ENCODE measurements at regions not wholly inside any gene's neighbourhood (a gene's known extent, or its start where the extent isn't known, plus 50 kb on each side); places are given as distances from the start of the nearest gene placed in this dataset.
"Not testable (repeated sequence)": the region's sequence is repeated elsewhere in the genome, so short reads cannot be mapped to it uniquely, and the experiment has no call there.

GRCh38 chr11:116352881-116353280 is 419.9 kb downstream of the BUD13 start:
- 81% methylated on average over 4 of the region's 4 CpGs for WGBS
- H3K9me3 ChIP-seq (ENCODE audit: control insufficient read depth, low read length) = no peaks in the 10 kb centered on the region
- ATAC-seq = no peak

GRCh38 chr11:116348226-116348625 is 424.6 kb downstream of the BUD13 start:
- peak in 1 of 3 donors; percentile 44 for DNase-seq
- ATAC-seq = peak; percentile 45 to 66
- WGBS = 26% methylated on average over 1 of the region's 1 CpG

More at GRCh38 chr11:116352881-116353280, 419.9 kb downstream of the BUD13 start:
- intact Hi-C loops (cut with DNase I) = no loop called here
- no peaks in the 10 kb centered on the region for H3K27me3 ChIP-seq (ENCODE audit: control insufficient read depth, insufficient read depth)
- no peak overlapping the region for H3K4me3 ChIP-seq (ENCODE audit: low read length)
- DNase-seq = no peak
- no peaks in the 10 kb centered on the region for H3K4me1 ChIP-seq (ENCODE audit: control insufficient read depth, insufficient read depth, low read length)
- no peak overlapping the region for H3K27ac ChIP-seq (ENCODE audit: low read length)

GRCh38 chr11:116345575-116345974 is 427.2 kb downstream of the BUD13 start:
- Histone ChIP-seq H3K4me1 (ENCODE audit: control insufficient read depth, insufficient read depth, low read length) (no peaks in the 10 kb centered on the region), H3K9me3 (ENCODE audit: control insufficient read depth, low read length) (no peaks in the 10 kb centered on the region), H3K27me3 (ENCODE audit: control insufficient read depth, insufficient read depth) (no peaks in the 10 kb centered on the region), H3K27ac (ENCODE audit: low read length) (no peak overlapping the region), H3K4me3 (ENCODE audit: low read length) (no peak overlapping the region)
- intact Hi-C loops (cut with DNase I) = no loop called here
- no peak for DNase-seq
- 61% methylated on average over 2 of the region's 2 CpGs for WGBS
- ATAC-seq = no peak

More at GRCh38 chr11:116348226-116348625, 424.6 kb downstream of the BUD13 start:
- no peak overlapping the region for H3K4me3 ChIP-seq (ENCODE audit: low read length)
- H3K9me3 ChIP-seq (ENCODE audit: control insufficient read depth, low read length) = no peaks in the 10 kb centered on the region
- H3K4me1 ChIP-seq (ENCODE audit: control insufficient read depth, insufficient read depth, low read length) = no peaks in the 10 kb centered on the region
- H3K27ac ChIP-seq (ENCODE audit: low read length) = no peak overlapping the region
- intact Hi-C loops (cut with DNase I) = no loop called here
- H3K27me3 ChIP-seq (ENCODE audit: control insufficient read depth, insufficient read depth) = no peaks in the 10 kb centered on the region

GRCh38 chr11:116344601-116345000 is 428.2 kb downstream of the BUD13 start:
- DNase-seq (no peak), ATAC-seq (no peak)
- no peaks in the 10 kb centered on the region for H3K27me3 ChIP-seq (ENCODE audit: control insufficient read depth, insufficient read depth)
- WGBS = 71% methylated on average over 5 of the region's 5 CpGs
- no peak overlapping the region for H3K27ac ChIP-seq (ENCODE audit: low read length)
- H3K4me3 ChIP-seq (ENCODE audit: low read length) = no peak overlapping the region
- H3K9me3 ChIP-seq (ENCODE audit: control insufficient read depth, low read length) = no peaks in the 10 kb centered on the region
- intact Hi-C loops (cut with DNase I) = no loop called here
- no peaks in the 10 kb centered on the region for H3K4me1 ChIP-seq (ENCODE audit: control insufficient read depth, insufficient read depth, low read length)

GRCh38 chr11:116343270-116343669 is 429.5 kb downstream of the BUD13 start:
- DNase-seq (no peak), ATAC-seq (no peak)
- no peaks in the 10 kb centered on the region for H3K27me3 ChIP-seq (ENCODE audit: control insufficient read depth, insufficient read depth)
- intact Hi-C loops (cut with DNase I) = no loop called here
- H3K4me1 ChIP-seq (ENCODE audit: control insufficient read depth, insufficient read depth, low read length) = no peaks in the 10 kb centered on the region
- 51% methylated on average over 3 of the region's 3 CpGs for WGBS
- H3K27ac ChIP-seq (ENCODE audit: low read length) = no peak overlapping the region
- no peaks in the 10 kb centered on the region for H3K9me3 ChIP-seq (ENCODE audit: control insufficient read depth, low read length)
- H3K4me3 ChIP-seq (ENCODE audit: low read length) = no peak overlapping the region

- Histone ChIP-seq H3K4me1 (ENCODE audit: control insufficient read depth, insufficient read depth, low read length) (no peaks in the 10 kb centered on the region), H3K4me3 (ENCODE audit: low read length) (no peak overlapping the region), H3K9me3 (ENCODE audit: control insufficient read depth, low read length) (no peaks in the 10 kb centered on the region), H3K27me3 (ENCODE audit: control insufficient read depth, insufficient read depth) (no peaks in the 10 kb centered on the region), H3K27ac (ENCODE audit: low read length) (no peak overlapping the region)
- WGBS = 87% methylated on average over 7 of the region's 7 CpGs
- no peak for DNase-seq
- no peak for ATAC-seq
- intact Hi-C loops (cut with DNase I) = no loop called here
Measured at GRCh38 chr11:116342148-116342547, 430.6 kb downstream of the BUD13 start.

GRCh38 chr11:116339306-116340098 is 433.3 kb downstream of the BUD13 start:
- WGBS = 70% methylated on average over 9 of the region's 9 CpGs
- no peak overlapping the region for H3K4me3 ChIP-seq (ENCODE audit: low read length)
- intact Hi-C loops (cut with DNase I) = no loop called here

GRCh38 chr11:116338500-116338899 is 434.3 kb downstream of the BUD13 start:
- DNase-seq; H3K4me1 ChIP-seq (ENCODE audit: control insufficient read depth, insufficient read depth, low read length); H3K4me3 ChIP-seq (ENCODE audit: low read length); intact Hi-C loops (cut with DNase I); H3K9me3 ChIP-seq (ENCODE audit: control insufficient read depth, low read length); ATAC-seq; H3K27me3 ChIP-seq (ENCODE audit: control insufficient read depth, insufficient read depth); H3K27ac ChIP-seq (ENCODE audit: low read length): not testable (repeated sequence)
- WGBS = 97% methylated on average over 4 of the region's 4 CpGs

More at GRCh38 chr11:116339306-116340098, 433.3 kb downstream of the BUD13 start:
- H3K27ac ChIP-seq (ENCODE audit: low read length) = no peak overlapping the region
- H3K27me3 ChIP-seq (ENCODE audit: control insufficient read depth, insufficient read depth) = no peaks in the 10 kb centered on the region
- ATAC-seq (no peak), DNase-seq (no peak)
- H3K9me3 ChIP-seq (ENCODE audit: control insufficient read depth, low read length) = no peaks in the 10 kb centered on the region
- H3K4me1 ChIP-seq (ENCODE audit: control insufficient read depth, insufficient read depth, low read length) = no peaks in the 10 kb centered on the region

- Histone ChIP-seq H3K4me3 (ENCODE audit: low read length) (no peak overlapping the region), H3K27ac (ENCODE audit: low read length) (no peak overlapping the region), H3K27me3 (ENCODE audit: control insufficient read depth, insufficient read depth) (no peaks in the 10 kb centered on the region), H3K9me3 (ENCODE audit: control insufficient read depth, low read length) (no peaks in the 10 kb centered on the region), H3K4me1 (ENCODE audit: control insufficient read depth, insufficient read depth, low read length) (no peaks in the 10 kb centered on the region)
- WGBS = 90% methylated on average over 1 of the region's 1 CpG
- ATAC-seq = no peak
- intact Hi-C loops (cut with DNase I) = no loop called here
- DNase-seq = no peak
Measured at GRCh38 chr11:116336540-116336939, 436.2 kb downstream of the BUD13 start.

GRCh38 chr11:116335891-116336290 is 436.9 kb downstream of the BUD13 start:
- Histone ChIP-seq H3K9me3 (ENCODE audit: control insufficient read depth, low read length) (no peaks in the 10 kb centered on the region), H3K4me1 (ENCODE audit: control insufficient read depth, insufficient read depth, low read length) (no peaks in the 10 kb centered on the region), H3K27me3 (ENCODE audit: control insufficient read depth, insufficient read depth) (no peaks in the 10 kb centered on the region), H3K4me3 (ENCODE audit: low read length) (no peak overlapping the region), H3K27ac (ENCODE audit: low read length) (no peak overlapping the region)
- DNase-seq (no peak), ATAC-seq (no peak)
- intact Hi-C loops (cut with DNase I) = no loop called here
- 92% methylated on average over 3 of the region's 3 CpGs for WGBS

GRCh38 chr11:116335078-116335477 is 437.7 kb downstream of the BUD13 start:
- Histone ChIP-seq H3K27ac (ENCODE audit: low read length) (no peak overlapping the region), H3K27me3 (ENCODE audit: control insufficient read depth, insufficient read depth) (no peaks in the 10 kb centered on the region), H3K4me3 (ENCODE audit: low read length) (no peak overlapping the region), H3K9me3 (ENCODE audit: control insufficient read depth, low read length) (no peaks in the 10 kb centered on the region), H3K4me1 (ENCODE audit: control insufficient read depth, insufficient read depth, low read length) (no peaks in the 10 kb centered on the region)
- intact Hi-C loops (cut with DNase I) = no loop called here
- WGBS = 69% methylated on average over 1 of the region's 1 CpG
- ATAC-seq (no peak), DNase-seq (no peak)

Measured in right cardiac atrium (tissue), 5 donors.